Tibial nerve (tissue), 4 donors: ENCODE measurements at regions not wholly inside any gene's neighbourhood (a gene's known extent, or its start where the extent isn't known, plus 50 kb on each side); places are given as distances from the start of the nearest gene placed in this dataset.

Experiments used
- EP300 ChIP-seq, 2 donors: sonication (generic); formaldehyde crosslinking; IDR thresholded peaks; one replicate each; pipeline ENCODE4 v1.6.1; 2017; ENCODE audit warnings: antibody characterized with exemption in 2 of 2, mild to moderate bottlenecking in 1 of 2
- POLR2A ChIP-seq, 2 donors: fragments of 450-650 bp; IDR thresholded peaks; one replicate each; pipeline ENCODE4 v1.6.1; 2017; ENCODE audit warnings: antibody characterized with exemption in 2 of 2, mild to moderate bottlenecking in 2 of 2, moderate library complexity in 2 of 2
- TF ChIP-seq, protein P1 (sequence below), 5 experiments: fragments of 200-600 bp in 3 of 5; fragments of 450-650 bp in 2 of 5; sonication (generic) in 3 of 5; IDR thresholded peaks; one replicate each; pipeline ENCODE4 v1.5.1; 2016 to 2019; ENCODE audit warnings: antibody characterized with exemption in 5 of 5, mild to moderate bottlenecking in 3 of 5, moderate library complexity in 2 of 5

DNA sequence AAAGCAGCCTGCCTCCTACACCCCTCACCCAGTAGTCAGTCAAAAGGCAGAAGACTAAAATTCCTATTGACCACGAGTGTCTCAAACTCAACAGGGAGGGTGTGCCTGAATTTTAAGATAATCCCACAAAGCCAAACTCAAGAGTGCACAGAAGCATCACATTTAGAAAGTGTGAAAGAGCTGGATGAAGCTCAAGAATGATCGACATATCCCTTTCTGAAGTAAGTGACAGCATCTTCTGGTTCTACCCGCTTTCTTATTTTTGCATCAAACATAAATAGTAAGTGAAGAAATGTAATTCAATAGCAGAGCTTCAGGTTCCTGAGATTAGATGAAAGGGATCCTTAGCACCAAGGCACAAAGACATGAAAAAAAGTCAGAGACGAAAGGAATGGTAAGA, 64.5 kb upstream of the BACH2 start:
- TF ChIP-seq EP300 (IDR thresholded peaks at IDR 0.05) (no peak), POLR2A (IDR thresholded peaks at IDR 0.05) (no peak)
- TF ChIP-seq, protein P1, sequence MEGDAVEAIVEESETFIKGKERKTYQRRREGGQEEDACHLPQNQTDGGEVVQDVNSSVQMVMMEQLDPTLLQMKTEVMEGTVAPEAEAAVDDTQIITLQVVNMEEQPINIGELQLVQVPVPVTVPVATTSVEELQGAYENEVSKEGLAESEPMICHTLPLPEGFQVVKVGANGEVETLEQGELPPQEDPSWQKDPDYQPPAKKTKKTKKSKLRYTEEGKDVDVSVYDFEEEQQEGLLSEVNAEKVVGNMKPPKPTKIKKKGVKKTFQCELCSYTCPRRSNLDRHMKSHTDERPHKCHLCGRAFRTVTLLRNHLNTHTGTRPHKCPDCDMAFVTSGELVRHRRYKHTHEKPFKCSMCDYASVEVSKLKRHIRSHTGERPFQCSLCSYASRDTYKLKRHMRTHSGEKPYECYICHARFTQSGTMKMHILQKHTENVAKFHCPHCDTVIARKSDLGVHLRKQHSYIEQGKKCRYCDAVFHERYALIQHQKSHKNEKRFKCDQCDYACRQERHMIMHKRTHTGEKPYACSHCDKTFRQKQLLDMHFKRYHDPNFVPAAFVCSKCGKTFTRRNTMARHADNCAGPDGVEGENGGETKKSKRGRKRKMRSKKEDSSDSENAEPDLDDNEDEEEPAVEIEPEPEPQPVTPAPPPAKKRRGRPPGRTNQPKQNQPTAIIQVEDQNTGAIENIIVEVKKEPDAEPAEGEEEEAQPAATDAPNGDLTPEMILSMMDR (IDR thresholded peaks at IDR 0.05) = no peak
